ENCODE measurements at regions not wholly inside any gene's neighbourhood (a gene's known extent, or its start where the extent isn't known, plus 50 kb on each side); places are given as distances from the start of the nearest gene placed in this dataset.
A peak's percentile ranks its signal among the peaks of the same experiment; 100 is the strongest.

DNA sequence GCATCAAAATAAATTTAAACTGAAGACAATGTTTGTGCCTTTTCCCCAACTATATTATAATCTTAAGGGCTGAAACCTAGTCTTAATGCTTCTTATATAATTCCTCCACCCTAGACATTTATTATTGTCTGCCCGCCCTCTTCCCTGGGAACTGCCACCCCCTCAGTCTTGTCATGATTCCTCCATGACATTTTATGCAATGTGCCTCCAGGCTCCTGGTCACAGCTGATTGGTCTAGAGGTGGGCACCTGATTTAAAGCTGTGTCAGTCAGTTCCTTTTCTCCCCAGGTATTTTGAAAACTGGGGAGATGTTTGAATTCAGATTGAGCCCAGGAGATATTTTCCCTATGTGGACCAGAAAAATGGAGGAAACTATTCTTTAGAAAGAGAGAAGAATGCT is 401.4 kb downstream of the PCNX1 start (continued):
- TF ChIP-seq, protein P1, sequence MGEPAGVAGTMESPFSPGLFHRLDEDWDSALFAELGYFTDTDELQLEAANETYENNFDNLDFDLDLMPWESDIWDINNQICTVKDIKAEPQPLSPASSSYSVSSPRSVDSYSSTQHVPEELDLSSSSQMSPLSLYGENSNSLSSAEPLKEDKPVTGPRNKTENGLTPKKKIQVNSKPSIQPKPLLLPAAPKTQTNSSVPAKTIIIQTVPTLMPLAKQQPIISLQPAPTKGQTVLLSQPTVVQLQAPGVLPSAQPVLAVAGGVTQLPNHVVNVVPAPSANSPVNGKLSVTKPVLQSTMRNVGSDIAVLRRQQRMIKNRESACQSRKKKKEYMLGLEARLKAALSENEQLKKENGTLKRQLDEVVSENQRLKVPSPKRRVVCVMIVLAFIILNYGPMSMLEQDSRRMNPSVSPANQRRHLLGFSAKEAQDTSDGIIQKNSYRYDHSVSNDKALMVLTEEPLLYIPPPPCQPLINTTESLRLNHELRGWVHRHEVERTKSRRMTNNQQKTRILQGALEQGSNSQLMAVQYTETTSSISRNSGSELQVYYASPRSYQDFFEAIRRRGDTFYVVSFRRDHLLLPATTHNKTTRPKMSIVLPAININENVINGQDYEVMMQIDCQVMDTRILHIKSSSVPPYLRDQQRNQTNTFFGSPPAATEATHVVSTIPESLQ (CRISPR knock-in tag; IDR thresholded peaks at IDR 0.05) = no peak

DNA sequence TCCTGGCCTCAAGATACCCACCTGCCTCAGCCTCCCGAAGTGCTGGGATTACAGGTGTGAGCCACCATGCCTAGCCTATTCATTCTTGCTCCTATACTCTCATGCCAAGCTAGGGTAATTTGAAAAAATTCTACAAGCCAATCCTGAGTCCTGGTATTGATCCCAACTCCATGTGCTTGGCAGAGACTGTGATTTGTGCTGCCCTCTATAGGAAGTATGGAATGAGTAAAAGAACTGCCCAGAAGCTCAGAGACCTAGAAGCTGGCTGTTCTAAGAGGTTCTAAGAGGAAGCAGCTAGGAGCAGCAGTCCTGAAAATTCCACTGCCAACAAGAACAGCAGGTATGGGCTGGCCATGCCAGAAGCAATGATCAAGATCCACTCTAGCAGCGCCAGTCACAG is 402.5 kb downstream of the PCNX1 start:
- H3K4me3 Mint-ChIP-seq = no peak overlapping the region
- peaks cover 20% of the 10 kb centered on the region for H3K9me3 Mint-ChIP-seq
- ATAC-seq (peak; percentile 93), DNase-seq (ENCODE audit: low spot score) (no peak)
- ChIA-PET POLR2A (no interaction called here), CTCF (interaction anchor here (0.5 to 3.4 kb wide), 25 partner anchors 9 to 546 kb away, joined by 3 to 28 read pairs (median 4); no protein-coding TSS in a partner anchor)
- H3K36me3 Mint-ChIP-seq = 0 out of 2 replicates have a peak, but pooled peaks cover under 1% of the 10 kb centered on the region
- TF ChIP-seq ESRRA (CRISPR knock-in tag; IDR thresholded peaks at IDR 0.05; ENCODE audit: borderline replicate concordance) (no peak), PREB (CRISPR knock-in tag; IDR thresholded peaks at IDR 0.05; ENCODE audit: borderline replicate concordance) (no peak), JAZF1 (CRISPR knock-in tag; IDR thresholded peaks at IDR 0.05) (no peak), MXD4 (CRISPR knock-in tag; IDR thresholded peaks at IDR 0.05; ENCODE audit: borderline replicate concordance) (no peak), RORB (CRISPR knock-in tag; IDR thresholded peaks at IDR 0.05) (no peak)
- peaks cover 4% of the 10 kb centered on the region; the same call in 1 of the 2 replicates for H3K27me3 Mint-ChIP-seq (ENCODE audit: low read depth)
- no peak overlapping the region for H3K27ac Mint-ChIP-seq
- H3K4me1 Mint-ChIP-seq = peaks cover 2% of the 10 kb centered on the region

GRCh38 chr14:71311061-71311460 is 403.8 kb downstream of the PCNX1 start:
- ChIA-PET POLR2A (no interaction called here), CTCF (interaction anchor here (1.1 to 3.4 kb wide), 7 partner anchors 32 to 545 kb away, joined by 3 to 28 read pairs (median 5); no protein-coding TSS in a partner anchor)
- H3K9me3 Mint-ChIP-seq = peaks cover 13% of the 10 kb centered on the region
- no peaks in the 10 kb centered on the region for H3K36me3 Mint-ChIP-seq
- no peak for DNase-seq (ENCODE audit: low spot score)
- no peak overlapping the region for H3K27ac Mint-ChIP-seq
- no peak overlapping the region for H3K4me3 Mint-ChIP-seq
- H3K4me1 Mint-ChIP-seq = peaks cover 7% of the 10 kb centered on the region
- H3K27me3 Mint-ChIP-seq (ENCODE audit: low read depth) = peaks cover 4% of the 10 kb centered on the region; the same call in 1 of the 2 replicates
- ATAC-seq = no peak
- TF ChIP-seq CBFB (CRISPR knock-in tag; IDR thresholded peaks at IDR 0.05; ENCODE audit: low read depth) (no peak), PRDM15 (CRISPR knock-in tag; IDR thresholded peaks at IDR 0.05) (no peak), PRRX2 (CRISPR knock-in tag; IDR thresholded peaks at IDR 0.05) (no peak), CREM (CRISPR knock-in tag; IDR thresholded peaks at IDR 0.05) (no peak), JAZF1 (CRISPR knock-in tag; IDR thresholded peaks at IDR 0.05) (no peak), ZNF671 (CRISPR knock-in tag; IDR thresholded peaks at IDR 0.05) (no peak), FOXK1 (CRISPR knock-in tag; IDR thresholded peaks at IDR 0.05) (no peak), ZBTB21 (CRISPR knock-in tag; IDR thresholded peaks at IDR 0.05; ENCODE audit: borderline replicate concordance) (no peak), NR1H2 (CRISPR knock-in tag; IDR thresholded peaks at IDR 0.05) (no peak), ATF2 (CRISPR knock-in tag; IDR thresholded peaks at IDR 0.05; ENCODE audit: borderline replicate concordance, low read depth) (no peak), TEAD1 (CRISPR knock-in tag; IDR thresholded peaks at IDR 0.05) (no peak)
- TF ChIP-seq, protein P2, sequence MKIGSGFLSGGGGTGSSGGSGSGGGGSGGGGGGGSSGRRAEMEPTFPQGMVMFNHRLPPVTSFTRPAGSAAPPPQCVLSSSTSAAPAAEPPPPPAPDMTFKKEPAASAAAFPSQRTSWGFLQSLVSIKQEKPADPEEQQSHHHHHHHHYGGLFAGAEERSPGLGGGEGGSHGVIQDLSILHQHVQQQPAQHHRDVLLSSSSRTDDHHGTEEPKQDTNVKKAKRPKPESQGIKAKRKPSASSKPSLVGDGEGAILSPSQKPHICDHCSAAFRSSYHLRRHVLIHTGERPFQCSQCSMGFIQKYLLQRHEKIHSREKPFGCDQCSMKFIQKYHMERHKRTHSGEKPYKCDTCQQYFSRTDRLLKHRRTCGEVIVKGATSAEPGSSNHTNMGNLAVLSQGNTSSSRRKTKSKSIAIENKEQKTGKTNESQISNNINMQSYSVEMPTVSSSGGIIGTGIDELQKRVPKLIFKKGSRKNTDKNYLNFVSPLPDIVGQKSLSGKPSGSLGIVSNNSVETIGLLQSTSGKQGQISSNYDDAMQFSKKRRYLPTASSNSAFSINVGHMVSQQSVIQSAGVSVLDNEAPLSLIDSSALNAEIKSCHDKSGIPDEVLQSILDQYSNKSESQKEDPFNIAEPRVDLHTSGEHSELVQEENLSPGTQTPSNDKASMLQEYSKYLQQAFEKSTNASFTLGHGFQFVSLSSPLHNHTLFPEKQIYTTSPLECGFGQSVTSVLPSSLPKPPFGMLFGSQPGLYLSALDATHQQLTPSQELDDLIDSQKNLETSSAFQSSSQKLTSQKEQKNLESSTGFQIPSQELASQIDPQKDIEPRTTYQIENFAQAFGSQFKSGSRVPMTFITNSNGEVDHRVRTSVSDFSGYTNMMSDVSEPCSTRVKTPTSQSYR (CRISPR knock-in tag; IDR thresholded peaks at IDR 0.05) = no peak
- TF ChIP-seq, protein P3, sequence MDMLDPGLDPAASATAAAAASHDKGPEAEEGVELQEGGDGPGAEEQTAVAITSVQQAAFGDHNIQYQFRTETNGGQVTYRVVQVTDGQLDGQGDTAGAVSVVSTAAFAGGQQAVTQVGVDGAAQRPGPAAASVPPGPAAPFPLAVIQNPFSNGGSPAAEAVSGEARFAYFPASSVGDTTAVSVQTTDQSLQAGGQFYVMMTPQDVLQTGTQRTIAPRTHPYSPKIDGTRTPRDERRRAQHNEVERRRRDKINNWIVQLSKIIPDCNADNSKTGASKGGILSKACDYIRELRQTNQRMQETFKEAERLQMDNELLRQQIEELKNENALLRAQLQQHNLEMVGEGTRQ (CRISPR knock-in tag; IDR thresholded peaks at IDR 0.05) = no peak
- TF ChIP-seq, protein P4, sequence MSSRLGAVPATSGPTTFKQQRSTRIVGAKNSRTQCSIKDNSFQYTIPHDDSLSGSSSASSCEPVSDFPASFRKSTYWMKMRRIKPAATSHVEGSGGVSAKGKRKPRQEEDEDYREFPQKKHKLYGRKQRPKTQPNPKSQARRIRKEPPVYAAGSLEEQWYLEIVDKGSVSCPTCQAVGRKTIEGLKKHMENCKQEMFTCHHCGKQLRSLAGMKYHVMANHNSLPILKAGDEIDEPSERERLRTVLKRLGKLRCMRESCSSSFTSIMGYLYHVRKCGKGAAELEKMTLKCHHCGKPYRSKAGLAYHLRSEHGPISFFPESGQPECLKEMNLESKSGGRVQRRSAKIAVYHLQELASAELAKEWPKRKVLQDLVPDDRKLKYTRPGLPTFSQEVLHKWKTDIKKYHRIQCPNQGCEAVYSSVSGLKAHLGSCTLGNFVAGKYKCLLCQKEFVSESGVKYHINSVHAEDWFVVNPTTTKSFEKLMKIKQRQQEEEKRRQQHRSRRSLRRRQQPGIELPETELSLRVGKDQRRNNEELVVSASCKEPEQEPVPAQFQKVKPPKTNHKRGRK (CRISPR knock-in tag; IDR thresholded peaks at IDR 0.05; ENCODE audit: borderline replicate concordance) = no peak
- TF ChIP-seq, protein P5, sequence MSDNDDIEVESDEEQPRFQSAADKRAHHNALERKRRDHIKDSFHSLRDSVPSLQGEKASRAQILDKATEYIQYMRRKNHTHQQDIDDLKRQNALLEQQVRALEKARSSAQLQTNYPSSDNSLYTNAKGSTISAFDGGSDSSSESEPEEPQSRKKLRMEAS (CRISPR knock-in tag; IDR thresholded peaks at IDR 0.05) = no peak

Measured in WTC11 (cell line).